ENCODE measurements at regions not wholly inside any gene's neighbourhood (a gene's known extent, or its start where the extent isn't known, plus 50 kb on each side); places are given as distances from the start of the nearest gene placed in this dataset.

DNA sequence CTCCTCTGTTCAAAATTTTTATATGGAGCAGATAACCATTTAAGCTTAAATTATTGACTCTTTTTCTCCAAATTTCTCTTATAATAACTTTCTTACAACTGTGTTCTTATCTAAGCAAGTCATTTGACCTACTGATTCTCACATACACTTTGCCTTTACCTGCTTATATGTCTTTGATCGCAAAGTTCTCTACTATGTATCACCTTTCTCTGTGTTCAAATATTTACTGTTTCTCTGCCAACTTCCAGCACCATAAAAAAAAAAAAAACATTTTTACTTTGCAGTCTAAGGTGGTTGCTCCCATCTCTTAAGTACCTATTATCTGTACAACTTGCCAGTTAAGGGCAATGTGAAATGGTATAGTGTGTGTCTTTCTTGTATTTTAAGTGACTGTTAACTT is 100.8 kb upstream of the DPH6 start:
- Histone ChIP-seq H3K4me3 (ENCODE audit: insufficient read depth, low read depth, low read length) (no peak overlapping the region), H3K36me3 (ENCODE audit: control insufficient read depth, insufficient read depth, low read length) (no peaks in the 10 kb centered on the region), H3K9me1 (ENCODE audit: insufficient read depth, low read length) (no peaks in the 10 kb centered on the region), H3K27me3 (ENCODE audit: control insufficient read depth, insufficient read depth, low read length) (peaks cover 2% of the 10 kb centered on the region; the same call in 1 of the 2 replicates), H3K56ac (ENCODE audit: extremely low read depth, insufficient read depth, low read length) (no peak overlapping the region), H3K14ac (replicated peaks; ENCODE audit: low read depth, low read length) (no peak overlapping the region), H2BK20ac (ENCODE audit: low read depth, low read length) (no peak overlapping the region), H3K4me2 (ENCODE audit: low read depth, low read length) (no peak overlapping the region), H3K4ac (ENCODE audit: low read depth, low read length) (no peak overlapping the region), H4K20me1 (ENCODE audit: insufficient read depth, low read length) (no peaks in the 10 kb centered on the region), H2AK9ac (replicated peaks; ENCODE audit: low read depth, low read length, poor library complexity) (no peak overlapping the region), H4K5ac (ENCODE audit: low read depth, low read length) (no peak overlapping the region), H3K9ac (ENCODE audit: low read depth, low read length) (no peak overlapping the region), H2AK5ac (ENCODE audit: low read depth, low read length) (no peak overlapping the region), H4K91ac (ENCODE audit: insufficient read depth, low read depth, low read length) (no peak overlapping the region), H2AFZ (replicated peaks; ENCODE audit: low read length, poor library complexity) (no peak overlapping the region), H2BK5ac (ENCODE audit: low read depth, low read length, poor library complexity, severe bottlenecking) (no peak overlapping the region), H4K8ac (ENCODE audit: low read depth in 2 of 2, low read length in 2 of 2) (no peak overlapping the region), H3K4me1 (ENCODE audit: control insufficient read depth, insufficient read depth, low read length) (no peaks in the 10 kb centered on the region), H3K9me3 (ENCODE audit: control insufficient read depth, insufficient read depth, low read length) (no peaks in the 10 kb centered on the region), H2BK120ac (ENCODE audit: low read depth, low read length) (no peak overlapping the region), H3K18ac (ENCODE audit: low read depth, low read length) (no peak overlapping the region), H3K23ac (ENCODE audit: low read depth, low read length) (no peak overlapping the region), H2BK15ac (ENCODE audit: low read depth, low read length) (no peak overlapping the region), H3K27ac (ENCODE audit: insufficient read depth, low read length) (no peak overlapping the region), H3K79me1 (ENCODE audit: low read depth in 1 of 2, low read length in 2 of 2) (no peaks in the 10 kb centered on the region)
- dilution Hi-C loops (cut with HindIII; ENCODE audit: low sequenced_read_pairs, unreplicated experiment) (no loop called here), in situ Hi-C loops (cut with MboI; ENCODE audit: low sequenced_read_pairs) (no loop called here), intact Hi-C loops (cut with micrococcal nuclease) (no loop called here)
- no TSS peak for BruUV-seq (replicated peaks)
- ChIA-PET CTCF (no interaction called here), POLR2A (ENCODE audit: unreplicated experiment) (no interaction called here)
- DNase-seq (no peak), ATAC-seq (ENCODE audit: low read depth) (no peak)
- no peak for TF ChIP-seq RFX5 (IDR thresholded peaks at IDR 0.05; ENCODE audit: low read depth, low read length)
- TF ChIP-seq RAD21 (IDR thresholded peaks at IDR 0.05; ENCODE audit: low read length), result no peak
- TF ChIP-seq, protein P1, sequence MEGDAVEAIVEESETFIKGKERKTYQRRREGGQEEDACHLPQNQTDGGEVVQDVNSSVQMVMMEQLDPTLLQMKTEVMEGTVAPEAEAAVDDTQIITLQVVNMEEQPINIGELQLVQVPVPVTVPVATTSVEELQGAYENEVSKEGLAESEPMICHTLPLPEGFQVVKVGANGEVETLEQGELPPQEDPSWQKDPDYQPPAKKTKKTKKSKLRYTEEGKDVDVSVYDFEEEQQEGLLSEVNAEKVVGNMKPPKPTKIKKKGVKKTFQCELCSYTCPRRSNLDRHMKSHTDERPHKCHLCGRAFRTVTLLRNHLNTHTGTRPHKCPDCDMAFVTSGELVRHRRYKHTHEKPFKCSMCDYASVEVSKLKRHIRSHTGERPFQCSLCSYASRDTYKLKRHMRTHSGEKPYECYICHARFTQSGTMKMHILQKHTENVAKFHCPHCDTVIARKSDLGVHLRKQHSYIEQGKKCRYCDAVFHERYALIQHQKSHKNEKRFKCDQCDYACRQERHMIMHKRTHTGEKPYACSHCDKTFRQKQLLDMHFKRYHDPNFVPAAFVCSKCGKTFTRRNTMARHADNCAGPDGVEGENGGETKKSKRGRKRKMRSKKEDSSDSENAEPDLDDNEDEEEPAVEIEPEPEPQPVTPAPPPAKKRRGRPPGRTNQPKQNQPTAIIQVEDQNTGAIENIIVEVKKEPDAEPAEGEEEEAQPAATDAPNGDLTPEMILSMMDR (conservative IDR thresholded peaks at IDR 0.05; ENCODE audit: low read depth, low read length), result no peak
- WGBS, 2 experiments (ENCODE audit: extremely low coverage in 2 of 2, insufficient read length in 1 of 2), result no CpG with 5 or more reads among the region's 1 CpG

All from IMR-90 (cell line).